Upper lobe of left lung (tissue), 4 donors: ENCODE measurements at regions not wholly inside any gene's neighbourhood (a gene's known extent, or its start where the extent isn't known, plus 50 kb on each side); places are given as distances from the start of the nearest gene placed in this dataset.

Experiments used
- CTCF ChIP-seq, 6 experiments: fragments of 450-650 bp in 4 of 6; fragments of 200-600 bp in 2 of 6; sonication (generic) in 2 of 6; IDR thresholded peaks; one replicate each; pipeline ENCODE4 v1.5.1; 2016 to 2019; ENCODE audit warnings: antibody characterized with exemption in 6 of 6
- EP300 ChIP-seq, 4 donors: sonication (generic); formaldehyde crosslinking; IDR thresholded peaks; one replicate each; pipeline ENCODE4 v1.5.1; 2017; ENCODE audit warnings: antibody characterized with exemption in 4 of 4, control low read depth in 2 of 4
- POLR2A ChIP-seq, 4 donors: fragments of 450-650 bp; IDR thresholded peaks; one replicate each; pipeline ENCODE4 v1.5.1; 2016 to 2017; ENCODE audit warnings: antibody characterized with exemption in 4 of 4, mild to moderate bottlenecking in 2 of 4
- POLR2AphosphoS5 ChIP-seq, 2 donors: sonication (generic); formaldehyde crosslinking; IDR thresholded peaks; one replicate each; pipeline ENCODE4 v1.5.1; 2017; ENCODE audit warnings: antibody characterized with exemption in 2 of 2

DNA sequence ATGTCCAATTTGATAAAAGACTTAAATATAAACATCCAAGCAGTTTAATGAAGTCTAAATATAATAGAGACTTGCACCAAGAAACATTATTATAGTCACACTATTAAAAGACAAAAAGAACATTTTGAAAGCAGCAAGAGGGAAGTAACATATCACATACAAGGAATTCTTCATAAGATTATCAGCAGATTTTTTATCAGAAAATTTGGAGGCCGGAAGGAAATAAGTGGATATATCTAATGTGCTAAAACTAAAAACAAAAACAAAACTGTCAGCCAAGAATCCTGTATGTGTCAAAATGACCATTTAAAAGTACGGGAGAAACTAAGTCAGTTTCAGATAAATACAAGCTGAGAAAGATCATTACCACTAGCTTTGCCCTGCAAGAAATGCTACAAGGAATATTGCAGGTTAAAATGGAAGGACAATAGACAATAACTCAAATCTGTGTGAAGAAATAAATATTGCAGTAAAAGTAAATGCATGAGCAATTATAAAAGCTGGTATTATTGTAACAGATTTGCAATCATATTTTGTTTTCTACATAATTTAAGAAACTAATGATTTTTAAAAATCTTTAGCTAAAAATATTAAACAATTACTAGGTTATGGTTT, 1665.9 kb upstream of the PCDH20 start:
- TF ChIP-seq CTCF (IDR thresholded peaks at IDR 0.05) (no peak), POLR2AphosphoS5 (IDR thresholded peaks at IDR 0.05) (no peak), EP300 (IDR thresholded peaks at IDR 0.05) (no peak), POLR2A (IDR thresholded peaks at IDR 0.05) (no peak)
